H9 (cell line): ENCODE measurements at regions not wholly inside any gene's neighbourhood (a gene's known extent, or its start where the extent isn't known, plus 50 kb on each side); places are given as distances from the start of the nearest gene placed in this dataset.

Experiments used
- DNase-seq: peaks from one replicate; pipeline ENCODE4 v3.0.0-alpha.2; 2017
- H2AFZ ChIP-seq: one replicate; pipeline ENCODE4 v1.6.1; 2013; ENCODE audit warnings: mild to moderate bottlenecking, low read length, control low read depth, moderate library complexity
- H2AK5ac ChIP-seq: 2 replicates; pipeline ENCODE4 v1.6.1; 2013; ENCODE audit warnings: low read length, control low read depth, mixed read lengths; ENCODE audit not compliant: insufficient read length
- H2BK120ac ChIP-seq: one replicate; pipeline ENCODE4 v1.6.1; 2013; ENCODE audit warnings: low read depth, mild to moderate bottlenecking, low read length, control low read depth, inconsistent platforms; ENCODE audit not compliant: poor library complexity, severe bottlenecking
- H2BK12ac ChIP-seq: 2 replicates; pipeline ENCODE4 v1.6.1; 2013; ENCODE audit warnings: low read length, control low read depth, mixed read lengths, low read depth; ENCODE audit not compliant: insufficient read length
- H2BK15ac ChIP-seq: 2 replicates; pipeline ENCODE4 v1.6.1; 2013; ENCODE audit warnings: low read depth, low read length, control low read depth
- H2BK20ac ChIP-seq: one replicate; pipeline ENCODE4 v1.6.1; 2013; ENCODE audit warnings: low read depth, mild to moderate bottlenecking, low read length, control low read depth, inconsistent platforms; ENCODE audit not compliant: poor library complexity, severe bottlenecking
- H2BK5ac ChIP-seq: 2 replicates; pipeline ENCODE4 v1.6.1; 2013; ENCODE audit warnings: low read length, control low read depth, mixed read lengths; ENCODE audit not compliant: insufficient read length
- H3K14ac ChIP-seq: 2 replicates; pipeline ENCODE4 v1.6.1; 2013; ENCODE audit warnings: low read length, control low read depth; ENCODE audit not compliant: insufficient read depth
- H3K18ac ChIP-seq: 2 replicates; pipeline ENCODE4 v1.6.1; 2013; ENCODE audit warnings: low read depth, mild to moderate bottlenecking, mixed read lengths, low read length, control low read depth; ENCODE audit not compliant: insufficient read length
- H3K23ac ChIP-seq: 2 replicates; pipeline ENCODE4 v1.6.1; 2013; ENCODE audit warnings: low read length, control low read depth, mixed read lengths, low read depth; ENCODE audit not compliant: insufficient read length
- H3K23me2 ChIP-seq: 2 replicates; pipeline ENCODE4 v1.6.1; 2013; ENCODE audit warnings: low read depth, mild to moderate bottlenecking, mixed read lengths, low read length, control low read depth; ENCODE audit not compliant: insufficient read length, poor library complexity, severe bottlenecking
- H3K27ac ChIP-seq: 2 replicates; pipeline ENCODE4 v1.5.1; 2013; ENCODE audit warnings: low read length, control low read depth, mixed read lengths, low read depth; ENCODE audit not compliant: insufficient read length
- H3K27me3 ChIP-seq: 2 replicates; pipeline ENCODE4 v1.6.1; 2013; ENCODE audit warnings: low read length, control low read depth, inconsistent platforms; ENCODE audit not compliant: insufficient read depth
- H3K4ac ChIP-seq: 2 replicates; pipeline ENCODE4 v1.6.1; 2013; ENCODE audit warnings: low read depth, mild to moderate bottlenecking, control low read depth, inconsistent platforms, low read length, moderate library complexity
- H3K4me1 ChIP-seq: 2 replicates; pipeline ENCODE4 v1.6.1; 2013; ENCODE audit warnings: low read length, control low read depth, inconsistent platforms; ENCODE audit not compliant: insufficient read depth
- H3K4me2 ChIP-seq: 2 replicates; pipeline ENCODE4 v1.6.1; 2013; ENCODE audit warnings: low read length, control low read depth, mixed read lengths; ENCODE audit not compliant: insufficient read length, insufficient read depth
- H3K56ac ChIP-seq: 2 replicates; pipeline ENCODE4 v1.6.1; 2013; ENCODE audit warnings: low read depth, mild to moderate bottlenecking, mixed read lengths, low read length, control low read depth; ENCODE audit not compliant: insufficient read length
- H3K79me1 ChIP-seq: 2 replicates; pipeline ENCODE4 v1.6.1; 2013; ENCODE audit warnings: low read depth, mild to moderate bottlenecking, moderate library complexity, low read length, control low read depth, inconsistent platforms; ENCODE audit not compliant: insufficient read depth, poor library complexity, severe bottlenecking
- H3K79me2 ChIP-seq: 2 replicates; pipeline ENCODE4 v1.6.1; 2013; ENCODE audit warnings: low read length, control low read depth, inconsistent platforms; ENCODE audit not compliant: insufficient read depth
- H3K9ac ChIP-seq: 2 replicates; pipeline ENCODE4 v1.6.1; 2013; ENCODE audit warnings: low read length, control low read depth, mixed read lengths; ENCODE audit not compliant: insufficient read length; ENCODE audit errors: extremely low read depth
- H3K9me3 ChIP-seq: one replicate; pipeline ENCODE4 v1.6.1; 2013; ENCODE audit warnings: low read depth, low read length, inconsistent platforms; ENCODE audit not compliant: control insufficient read depth
- H3T11ph ChIP-seq: one replicate; pipeline ENCODE4 v1.6.1; 2013; ENCODE audit warnings: mild to moderate bottlenecking, low read length, control low read depth, inconsistent platforms
- H4K20me1 ChIP-seq: one replicate; pipeline ENCODE4 v1.6.1; 2013; ENCODE audit not compliant: control insufficient read depth, insufficient read length, insufficient read depth
- H4K5ac ChIP-seq: 2 replicates; pipeline ENCODE4 v1.6.1; 2013; ENCODE audit warnings: low read depth, mild to moderate bottlenecking, mixed read lengths, low read length, control low read depth; ENCODE audit not compliant: insufficient read length
- H4K8ac ChIP-seq: replicated peaks from 2 replicates; pipeline ENCODE4 v1.6.1; 2013; ENCODE audit warnings: low read length, control low read depth, mixed read lengths, low read depth; ENCODE audit not compliant: insufficient read length
- H4K91ac ChIP-seq: 2 replicates; pipeline ENCODE4 v1.6.1; 2013; ENCODE audit warnings: low read depth, mild to moderate bottlenecking, moderate library complexity, mixed read lengths, low read length, control low read depth; ENCODE audit not compliant: insufficient read length
- H3K27ac Mint-ChIP-seq, 3 experiments: 2 replicates in 2 of 3; 3 replicates in 1 of 3; pipeline ENCODE4 v1.8.0; 2020 to 2021; ENCODE audit warnings: mixed read lengths in 3 of 3, mild to moderate bottlenecking in 1 of 3, moderate library complexity in 1 of 3
- H3K27me3 Mint-ChIP-seq: 2 replicates; pipeline ENCODE4 v1.8.0; 2021; ENCODE audit warnings: low read depth, mild to moderate bottlenecking, moderate library complexity, mixed read lengths
- H3K36me3 Mint-ChIP-seq, 3 experiments: 2 replicates in 2 of 3; 3 replicates in 1 of 3; pipeline ENCODE4 v1.8.0; 2020 to 2021; ENCODE audit warnings: low read depth in 3 of 3, mixed read lengths in 3 of 3; ENCODE audit not compliant: insufficient read depth in 1 of 3
- H3K4me1 Mint-ChIP-seq, 2 experiments: 2 replicates each; pipeline ENCODE4 v1.8.0; 2020; ENCODE audit warnings: mixed read lengths in 2 of 2
- H3K4me3 Mint-ChIP-seq, 2 experiments: 2 replicates in 1 of 2; 3 replicates in 1 of 2; pipeline ENCODE4 v1.8.0; 2020 to 2021; ENCODE audit warnings: mild to moderate bottlenecking in 2 of 2, mixed read lengths in 2 of 2, moderate library complexity in 1 of 2
- H3K9me3 Mint-ChIP-seq, 2 experiments: 2 replicates in 1 of 2; 3 replicates in 1 of 2; pipeline ENCODE4 v1.8.0; 2020; ENCODE audit warnings: mild to moderate bottlenecking in 2 of 2, mixed read lengths in 2 of 2, moderate library complexity in 1 of 2
- CTCF ChIP-seq: fragments of 200-600 bp; sonication (generic); conservative IDR thresholded peaks from 3 replicates; pipeline ENCODE4 v1.8.0; 2021; ENCODE audit warnings: antibody characterized with exemption, mild to moderate bottlenecking
- WGBS: extraction: QIAGEN DNeasy Blood & Tissue Kit; methylation state at CpG from one replicate; pipeline ENCODE4 v1.1.7; 2013; ENCODE audit warnings: missing lambda C conversion rate, low lambda C conversion rate, mixed read lengths; ENCODE audit not compliant: insufficient read length; ENCODE audit errors: extremely low coverage; 5-methylcytosine and 5-hydroxymethylcytosine counted together

GRCh38 chr7:46613551-46613950 is 692.5 kb upstream of the IGFBP3 start:
- Histone ChIP-seq H3K9me3 (no peaks in the 10 kb centered on the region), H4K8ac (no peak overlapping the region), H3K27me3 (no peaks in the 10 kb centered on the region), H4K20me1 (no peaks in the 10 kb centered on the region), H3T11ph (no peak overlapping the region), H2AFZ (no peak overlapping the region), H3K4ac (no peak overlapping the region), H3K4me1 (no peaks in the 10 kb centered on the region), H2BK20ac (no peak overlapping the region), H3K79me2 (no peaks in the 10 kb centered on the region), H2BK12ac (no peak overlapping the region), H3K79me1 (no peaks in the 10 kb centered on the region), H3K23me2 (no peaks in the 10 kb centered on the region), H3K4me2 (no peak overlapping the region), H3K14ac (no peak overlapping the region), H3K9ac (no peak overlapping the region), H3K56ac (no peak overlapping the region), H2BK120ac (no peak overlapping the region), H3K27ac (no peak overlapping the region), H3K23ac (no peak overlapping the region), H2BK5ac (no peak overlapping the region), H4K91ac (no peak overlapping the region), H2BK15ac (no peak overlapping the region), H3K18ac (no peak overlapping the region), H4K5ac (no peak overlapping the region), H2AK5ac (no peak overlapping the region)
- no peak overlapping the region for H3K4me3 Mint-ChIP-seq
- TF ChIP-seq CTCF, result no peak
- H3K27ac Mint-ChIP-seq, result no peak overlapping the region
- DNase-seq, result no peak
- no peaks in the 10 kb centered on the region for H3K36me3 Mint-ChIP-seq
- no peaks in the 10 kb centered on the region for H3K27me3 Mint-ChIP-seq
- H3K9me3 Mint-ChIP-seq, result no peaks in the 10 kb centered on the region
- WGBS, result no CpG with 5 or more reads among the region's 1 CpG
- H3K4me1 Mint-ChIP-seq, result no peaks in the 10 kb centered on the region
